SK-N-MC (cell line): ENCODE measurements at regions not wholly inside any gene's neighbourhood (a gene's known extent, or its start where the extent isn't known, plus 50 kb on each side); places are given as distances from the start of the nearest gene placed in this dataset.

Source experiments
- EZH2 ChIP-seq: fragments of 200-600 bp; sonication (generic); IDR thresholded peaks from one replicate; pipeline ENCODE4 v1.6.1; 2017; ENCODE audit warnings: antibody characterized with exemption
- FOXP2 ChIP-seq: optimal IDR thresholded peaks from 2 replicates; pipeline ENCODE3; 2011; ENCODE audit warnings: mild to moderate bottlenecking, moderate library complexity; ENCODE audit not compliant: insufficient read depth; ENCODE audit errors: extremely low read length, control extremely low read depth
- POLR2AphosphoS5 ChIP-seq: IDR thresholded peaks from 2 replicates; pipeline ENCODE4 v1.6.1; 2012; ENCODE audit warnings: mild to moderate bottlenecking, low read depth, low read length, borderline replicate concordance

DNA sequence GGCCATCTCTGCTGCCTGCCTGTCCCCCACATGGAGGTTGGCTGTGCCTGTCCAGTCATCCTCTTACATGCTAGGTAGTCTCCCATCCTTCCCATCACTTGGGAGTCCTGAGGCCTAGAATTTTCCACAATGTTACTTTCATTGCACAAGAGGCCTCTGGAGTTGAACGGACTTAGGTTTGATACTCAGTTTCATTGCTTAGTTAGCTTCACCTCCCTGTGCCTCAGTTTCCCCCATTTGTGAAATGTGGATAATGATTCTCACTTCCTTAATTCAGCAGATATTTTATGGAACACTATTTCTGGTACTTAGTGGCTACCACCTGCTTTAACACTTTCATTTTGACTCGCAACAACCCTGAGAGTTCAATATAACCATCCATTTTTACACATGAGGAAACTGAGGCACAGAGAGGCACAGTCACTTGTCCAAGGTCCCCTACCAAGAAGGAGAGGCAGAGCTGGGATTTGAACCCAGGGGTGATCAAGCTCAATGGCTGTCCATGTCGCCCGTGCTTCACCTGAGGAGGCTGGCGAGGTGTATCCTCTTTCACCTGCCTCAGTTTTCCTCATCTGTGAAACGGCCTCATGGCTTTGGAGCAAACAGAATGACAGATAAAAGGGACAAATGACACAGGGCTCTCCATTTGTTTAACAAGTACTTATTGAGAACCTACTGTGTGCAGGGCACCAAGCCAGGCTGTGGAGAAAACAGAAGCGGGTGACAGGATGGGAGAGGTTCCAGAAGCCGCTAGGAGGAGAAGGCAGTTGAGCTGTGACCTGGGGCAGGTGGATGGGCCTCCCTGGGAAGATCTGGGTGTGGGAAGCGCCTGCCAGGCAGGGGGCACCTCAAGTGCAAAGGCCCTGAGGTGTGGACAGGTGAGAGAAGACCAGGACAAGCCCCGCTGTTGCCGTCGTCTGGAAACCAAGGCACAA, 154.3 kb upstream of the PTPN1 start:
- TF ChIP-seq POLR2AphosphoS5 (no peak), FOXP2 (no peak), EZH2 (no peak)
